ENCODE measurements at regions not wholly inside any gene's neighbourhood (a gene's known extent, or its start where the extent isn't known, plus 50 kb on each side); places are given as distances from the start of the nearest gene placed in this dataset.

DNA sequence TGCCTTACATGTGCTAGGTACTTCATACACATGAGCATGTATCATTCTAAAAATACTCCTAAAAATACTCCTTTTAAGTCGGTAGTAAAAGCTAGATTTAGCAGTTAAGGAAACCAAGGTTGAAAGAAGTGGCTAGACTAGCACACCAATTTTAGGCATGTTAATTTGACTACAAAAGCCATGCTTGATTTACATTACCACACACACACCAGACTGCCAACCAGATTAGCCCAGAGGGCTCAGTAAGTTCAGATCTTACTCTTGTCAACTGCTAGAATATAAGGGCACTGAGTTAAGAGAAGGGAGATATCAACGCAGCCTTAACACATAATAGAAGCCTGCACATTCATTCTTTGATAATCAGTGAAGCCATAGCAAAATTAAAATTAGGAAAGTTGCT lies 117.9 kb downstream of the MID1IP1 start:
- TF ChIP-seq, protein P1, sequence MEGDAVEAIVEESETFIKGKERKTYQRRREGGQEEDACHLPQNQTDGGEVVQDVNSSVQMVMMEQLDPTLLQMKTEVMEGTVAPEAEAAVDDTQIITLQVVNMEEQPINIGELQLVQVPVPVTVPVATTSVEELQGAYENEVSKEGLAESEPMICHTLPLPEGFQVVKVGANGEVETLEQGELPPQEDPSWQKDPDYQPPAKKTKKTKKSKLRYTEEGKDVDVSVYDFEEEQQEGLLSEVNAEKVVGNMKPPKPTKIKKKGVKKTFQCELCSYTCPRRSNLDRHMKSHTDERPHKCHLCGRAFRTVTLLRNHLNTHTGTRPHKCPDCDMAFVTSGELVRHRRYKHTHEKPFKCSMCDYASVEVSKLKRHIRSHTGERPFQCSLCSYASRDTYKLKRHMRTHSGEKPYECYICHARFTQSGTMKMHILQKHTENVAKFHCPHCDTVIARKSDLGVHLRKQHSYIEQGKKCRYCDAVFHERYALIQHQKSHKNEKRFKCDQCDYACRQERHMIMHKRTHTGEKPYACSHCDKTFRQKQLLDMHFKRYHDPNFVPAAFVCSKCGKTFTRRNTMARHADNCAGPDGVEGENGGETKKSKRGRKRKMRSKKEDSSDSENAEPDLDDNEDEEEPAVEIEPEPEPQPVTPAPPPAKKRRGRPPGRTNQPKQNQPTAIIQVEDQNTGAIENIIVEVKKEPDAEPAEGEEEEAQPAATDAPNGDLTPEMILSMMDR (IDR thresholded peaks at IDR 0.05; ENCODE audit: insufficient read depth, low read length, poor library complexity, severe bottlenecking), result no peak
- TF ChIP-seq EZH2phosphoT487 (conservative IDR thresholded peaks at IDR 0.05; ENCODE audit: low read length), result no peak
